Fibroblast of the aortic adventitia (primary cell): ENCODE measurements at regions not wholly inside any gene's neighbourhood (a gene's known extent, or its start where the extent isn't known, plus 50 kb on each side); places are given as distances from the start of the nearest gene placed in this dataset.

ENCODE experiments used
- DNase-seq: peaks from one replicate; pipeline ENCODE4 v3.0.0-alpha.2; 2010; ENCODE audit warnings: low read depth
- H3K4me3 ChIP-seq: 2 replicates; pipeline ENCODE4 v1.5.1; 2011; ENCODE audit warnings: low read depth, mild to moderate bottlenecking, control low read depth, low read length, moderate library complexity
- TF ChIP-seq, protein P1 (sequence below): IDR thresholded peaks from 2 replicates; pipeline ENCODE4 v1.5.1; 2011; ENCODE audit warnings: mild to moderate bottlenecking, low read length, control low read depth, inconsistent platforms; ENCODE audit not compliant: insufficient read depth

GRCh38 chr2:147440734-147441133, 404.1 kb upstream of the ACVR2A start:
- TF ChIP-seq, protein P1, sequence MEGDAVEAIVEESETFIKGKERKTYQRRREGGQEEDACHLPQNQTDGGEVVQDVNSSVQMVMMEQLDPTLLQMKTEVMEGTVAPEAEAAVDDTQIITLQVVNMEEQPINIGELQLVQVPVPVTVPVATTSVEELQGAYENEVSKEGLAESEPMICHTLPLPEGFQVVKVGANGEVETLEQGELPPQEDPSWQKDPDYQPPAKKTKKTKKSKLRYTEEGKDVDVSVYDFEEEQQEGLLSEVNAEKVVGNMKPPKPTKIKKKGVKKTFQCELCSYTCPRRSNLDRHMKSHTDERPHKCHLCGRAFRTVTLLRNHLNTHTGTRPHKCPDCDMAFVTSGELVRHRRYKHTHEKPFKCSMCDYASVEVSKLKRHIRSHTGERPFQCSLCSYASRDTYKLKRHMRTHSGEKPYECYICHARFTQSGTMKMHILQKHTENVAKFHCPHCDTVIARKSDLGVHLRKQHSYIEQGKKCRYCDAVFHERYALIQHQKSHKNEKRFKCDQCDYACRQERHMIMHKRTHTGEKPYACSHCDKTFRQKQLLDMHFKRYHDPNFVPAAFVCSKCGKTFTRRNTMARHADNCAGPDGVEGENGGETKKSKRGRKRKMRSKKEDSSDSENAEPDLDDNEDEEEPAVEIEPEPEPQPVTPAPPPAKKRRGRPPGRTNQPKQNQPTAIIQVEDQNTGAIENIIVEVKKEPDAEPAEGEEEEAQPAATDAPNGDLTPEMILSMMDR: no peak
- no peak for DNase-seq
- H3K4me3 ChIP-seq: no peak overlapping the region

GRCh38 chr2:147439986-147440385, 404.8 kb upstream of the ACVR2A start:
- TF ChIP-seq, protein P1: no peak

DNA sequence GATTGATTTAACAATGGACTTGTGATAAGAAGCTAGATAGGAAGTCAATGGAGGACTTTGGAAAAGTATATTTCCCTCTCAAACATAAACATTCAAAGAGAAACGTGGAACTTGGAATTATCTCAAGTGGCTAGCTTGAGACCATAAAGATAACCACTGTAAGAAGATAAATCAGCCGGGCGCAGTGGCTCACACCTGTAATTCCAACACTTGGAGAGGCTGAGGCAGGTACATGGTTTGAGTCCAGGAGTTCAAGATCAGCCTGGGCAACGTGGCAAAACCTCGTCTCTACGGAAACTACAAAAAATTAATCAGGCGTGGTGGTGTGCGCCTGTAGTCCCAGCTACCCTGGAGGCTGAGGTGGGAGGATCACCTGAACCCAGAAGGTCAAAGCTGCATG, 405.9 kb upstream of the ACVR2A start:
- no peak overlapping the region for H3K4me3 ChIP-seq
- no peak for DNase-seq
- TF ChIP-seq, protein P1: no peak

More at GRCh38 chr2:147439986-147440385, 404.8 kb upstream of the ACVR2A start:
- DNase-seq: no peak
- H3K4me3 ChIP-seq: no peak overlapping the region

- no peak overlapping the region for H3K4me3 ChIP-seq
- no peak for DNase-seq
- TF ChIP-seq, protein P1: no peak
Observed at GRCh38 chr2:147433822-147434221, 411.0 kb upstream of the ACVR2A start.

- TF ChIP-seq, protein P1: no peak
- no peak for DNase-seq
- H3K4me3 ChIP-seq: no peak overlapping the region
Observed at GRCh38 chr2:147430408-147430807, 414.4 kb upstream of the ACVR2A start.

DNA sequence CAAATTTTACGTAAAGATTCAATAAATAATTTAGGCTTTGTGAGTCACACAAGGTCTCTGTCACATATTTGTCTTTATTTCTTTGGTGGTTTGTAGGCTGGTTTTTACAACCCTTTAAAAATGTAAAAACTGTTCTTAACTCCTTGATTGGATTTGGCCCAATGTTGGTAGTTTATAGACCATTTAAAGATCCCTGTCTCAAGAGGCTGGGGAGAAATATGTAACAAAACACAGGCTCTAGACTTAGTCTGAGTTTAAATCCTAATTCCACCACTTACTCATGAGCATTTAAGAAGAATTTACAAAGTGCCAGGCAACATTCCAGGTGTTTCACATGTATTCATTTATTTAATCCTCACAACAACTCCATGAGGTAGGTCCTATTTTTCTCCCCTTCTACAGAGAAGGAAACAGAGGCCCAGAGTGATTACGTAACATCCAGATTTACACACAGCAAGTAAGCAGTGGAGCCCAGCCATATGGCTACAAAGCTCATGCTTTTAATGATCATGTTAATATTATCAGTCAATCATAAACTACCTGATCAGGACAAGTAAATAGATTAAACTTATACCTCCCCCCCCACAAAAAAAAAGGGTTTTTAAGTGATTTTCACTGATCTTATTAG, 416.6 kb upstream of the ACVR2A start:
- TF ChIP-seq, protein P1: no peak
- no peak for DNase-seq
- no peak overlapping the region for H3K4me3 ChIP-seq

DNA sequence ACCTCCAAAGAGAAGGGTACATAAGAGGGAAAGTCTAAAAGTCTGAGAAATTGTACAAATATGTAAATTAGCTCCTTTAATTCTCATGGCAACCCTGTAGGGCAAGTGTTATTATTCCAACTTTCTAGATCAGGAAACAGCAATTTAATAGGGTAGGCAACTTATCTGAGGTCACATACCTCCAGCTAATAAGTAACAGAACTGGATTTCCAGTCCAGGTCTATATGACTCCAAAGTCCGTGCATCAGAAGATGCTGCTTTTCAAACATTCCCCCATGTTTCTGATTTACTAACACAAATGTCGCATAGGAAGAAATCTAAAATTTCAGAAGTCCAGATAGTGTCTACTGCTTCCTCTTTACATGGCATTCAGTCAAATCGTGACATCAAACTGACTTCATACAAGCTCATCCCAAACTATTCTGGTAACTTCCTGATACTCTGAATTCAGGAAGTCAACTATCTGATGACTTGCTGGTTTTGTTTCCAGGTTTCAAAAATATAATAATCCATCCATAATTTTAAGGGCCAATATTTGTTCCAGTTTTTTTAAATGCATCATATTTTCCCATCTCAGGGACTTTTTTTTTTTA, 419.3 kb upstream of the ACVR2A start:
- TF ChIP-seq, protein P1: no peak
- H3K4me3 ChIP-seq: no peak overlapping the region
- no peak for DNase-seq
